ENCODE measurements at regions not wholly inside any gene's neighbourhood (a gene's known extent, or its start where the extent isn't known, plus 50 kb on each side); places are given as distances from the start of the nearest gene placed in this dataset.

DNA sequence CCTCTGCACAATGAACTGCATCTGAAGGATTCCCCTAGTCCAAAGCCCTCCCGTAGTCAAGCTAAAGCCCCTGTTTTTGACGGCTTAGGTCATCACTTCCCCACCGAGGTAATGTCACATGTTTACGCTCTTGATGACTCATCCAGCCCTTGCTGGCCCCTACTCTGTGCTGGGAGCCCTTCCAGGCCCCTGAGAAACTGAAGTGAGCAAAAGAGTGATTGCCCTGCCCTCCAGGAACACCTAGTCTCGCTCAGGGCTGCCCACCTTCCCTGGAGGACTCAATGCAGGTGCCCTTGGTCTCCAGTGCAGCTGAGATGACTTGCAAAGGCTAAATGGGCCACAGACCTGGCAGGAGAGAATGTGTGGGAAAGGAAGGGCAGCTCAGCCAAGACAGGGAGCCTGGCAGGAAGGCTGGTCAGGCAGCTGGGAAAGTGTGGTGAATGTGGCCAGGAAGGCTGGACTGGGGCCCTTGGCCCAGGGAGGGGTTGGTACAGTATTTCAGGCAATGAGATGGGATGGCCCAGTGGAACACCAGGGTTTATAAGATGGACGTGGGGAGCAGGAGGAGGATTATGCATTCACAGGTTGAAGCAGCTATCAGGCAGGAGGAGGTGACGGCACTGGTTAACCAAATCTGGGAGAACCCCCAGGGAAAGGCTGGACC, 345.6 kb downstream of the NPHP4 start (continued):
- TF ChIP-seq, protein P1, sequence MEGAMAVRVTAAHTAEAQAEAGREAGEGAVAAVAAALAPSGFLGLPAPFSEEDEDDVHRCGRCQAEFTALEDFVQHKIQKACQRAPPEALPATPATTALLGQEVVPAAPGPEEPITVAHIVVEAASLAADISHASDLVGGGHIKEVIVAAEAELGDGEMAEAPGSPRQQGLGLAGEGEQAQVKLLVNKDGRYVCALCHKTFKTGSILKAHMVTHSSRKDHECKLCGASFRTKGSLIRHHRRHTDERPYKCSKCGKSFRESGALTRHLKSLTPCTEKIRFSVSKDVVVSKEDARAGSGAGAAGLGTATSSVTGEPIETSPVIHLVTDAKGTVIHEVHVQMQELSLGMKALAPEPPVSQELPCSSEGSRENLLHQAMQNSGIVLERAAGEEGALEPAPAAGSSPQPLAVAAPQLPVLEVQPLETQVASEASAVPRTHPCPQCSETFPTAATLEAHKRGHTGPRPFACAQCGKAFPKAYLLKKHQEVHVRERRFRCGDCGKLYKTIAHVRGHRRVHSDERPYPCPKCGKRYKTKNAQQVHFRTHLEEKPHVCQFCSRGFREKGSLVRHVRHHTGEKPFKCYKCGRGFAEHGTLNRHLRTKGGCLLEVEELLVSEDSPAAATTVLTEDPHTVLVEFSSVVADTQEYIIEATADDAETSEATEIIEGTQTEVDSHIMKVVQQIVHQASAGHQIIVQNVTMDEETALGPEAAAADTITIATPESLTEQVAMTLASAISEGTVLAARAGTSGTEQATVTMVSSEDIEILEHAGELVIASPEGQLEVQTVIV (IDR thresholded peaks at IDR 0.05; ENCODE audit: borderline replicate concordance, partially characterized antibody) = no peak
- TF ChIP-seq, protein P2, sequence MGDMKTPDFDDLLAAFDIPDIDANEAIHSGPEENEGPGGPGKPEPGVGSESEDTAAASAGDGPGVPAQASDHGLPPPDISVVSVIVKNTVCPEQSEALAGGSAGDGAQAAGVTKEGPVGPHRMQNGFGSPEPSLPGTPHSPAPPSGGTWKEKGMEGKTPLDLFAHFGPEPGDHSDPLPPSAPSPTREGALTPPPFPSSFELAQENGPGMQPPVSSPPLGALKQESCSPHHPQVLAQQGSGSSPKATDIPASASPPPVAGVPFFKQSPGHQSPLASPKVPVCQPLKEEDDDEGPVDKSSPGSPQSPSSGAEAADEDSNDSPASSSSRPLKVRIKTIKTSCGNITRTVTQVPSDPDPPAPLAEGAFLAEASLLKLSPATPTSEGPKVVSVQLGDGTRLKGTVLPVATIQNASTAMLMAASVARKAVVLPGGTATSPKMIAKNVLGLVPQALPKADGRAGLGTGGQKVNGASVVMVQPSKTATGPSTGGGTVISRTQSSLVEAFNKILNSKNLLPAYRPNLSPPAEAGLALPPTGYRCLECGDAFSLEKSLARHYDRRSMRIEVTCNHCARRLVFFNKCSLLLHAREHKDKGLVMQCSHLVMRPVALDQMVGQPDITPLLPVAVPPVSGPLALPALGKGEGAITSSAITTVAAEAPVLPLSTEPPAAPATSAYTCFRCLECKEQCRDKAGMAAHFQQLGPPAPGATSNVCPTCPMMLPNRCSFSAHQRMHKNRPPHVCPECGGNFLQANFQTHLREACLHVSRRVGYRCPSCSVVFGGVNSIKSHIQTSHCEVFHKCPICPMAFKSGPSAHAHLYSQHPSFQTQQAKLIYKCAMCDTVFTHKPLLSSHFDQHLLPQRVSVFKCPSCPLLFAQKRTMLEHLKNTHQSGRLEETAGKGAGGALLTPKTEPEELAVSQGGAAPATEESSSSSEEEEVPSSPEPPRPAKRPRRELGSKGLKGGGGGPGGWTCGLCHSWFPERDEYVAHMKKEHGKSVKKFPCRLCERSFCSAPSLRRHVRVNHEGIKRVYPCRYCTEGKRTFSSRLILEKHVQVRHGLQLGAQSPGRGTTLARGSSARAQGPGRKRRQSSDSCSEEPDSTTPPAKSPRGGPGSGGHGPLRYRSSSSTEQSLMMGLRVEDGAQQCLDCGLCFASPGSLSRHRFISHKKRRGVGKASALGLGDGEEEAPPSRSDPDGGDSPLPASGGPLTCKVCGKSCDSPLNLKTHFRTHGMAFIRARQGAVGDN (IDR thresholded peaks at IDR 0.05) = no peak
- TF ChIP-seq RUNX3 (IDR thresholded peaks at IDR 0.05; ENCODE audit: low read length) = no peak
- TF ChIP-seq, protein P3, sequence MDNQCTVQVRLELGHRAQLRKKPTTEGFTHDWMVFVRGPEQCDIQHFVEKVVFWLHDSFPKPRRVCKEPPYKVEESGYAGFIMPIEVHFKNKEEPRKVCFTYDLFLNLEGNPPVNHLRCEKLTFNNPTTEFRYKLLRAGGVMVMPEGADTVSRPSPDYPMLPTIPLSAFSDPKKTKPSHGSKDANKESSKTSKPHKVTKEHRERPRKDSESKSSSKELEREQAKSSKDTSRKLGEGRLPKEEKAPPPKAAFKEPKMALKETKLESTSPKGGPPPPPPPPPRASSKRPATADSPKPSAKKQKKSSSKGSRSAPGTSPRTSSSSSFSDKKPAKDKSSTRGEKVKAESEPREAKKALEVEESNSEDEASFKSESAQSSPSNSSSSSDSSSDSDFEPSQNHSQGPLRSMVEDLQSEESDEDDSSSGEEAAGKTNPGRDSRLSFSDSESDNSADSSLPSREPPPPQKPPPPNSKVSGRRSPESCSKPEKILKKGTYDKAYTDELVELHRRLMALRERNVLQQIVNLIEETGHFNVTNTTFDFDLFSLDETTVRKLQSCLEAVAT (IDR thresholded peaks at IDR 0.05) = no peak
- no peak for TF ChIP-seq SMAD5 (IDR thresholded peaks at IDR 0.05; ENCODE audit: low read depth)
- no peak for TF ChIP-seq ZNF24 (IDR thresholded peaks at IDR 0.05)
- no peak for TF ChIP-seq RCOR1 (conservative IDR thresholded peaks at IDR 0.05; ENCODE audit: low read depth, low read length)
- no peak for TF ChIP-seq ETV6 (conservative IDR thresholded peaks at IDR 0.05 in 1 of 2, IDR thresholded peaks at IDR 0.05 in 1 of 2; ENCODE audit: borderline replicate concordance in 1 of 2, low read depth in 1 of 2)
- TF ChIP-seq PAX5 (IDR thresholded peaks at IDR 0.05; ENCODE audit: borderline replicate concordance, low read depth, low read length) = no peak
- TF ChIP-seq GABPA (IDR thresholded peaks at IDR 0.05; ENCODE audit: low read depth) = no peak
